PC-3 (cell line): ENCODE measurements at regions not wholly inside any gene's neighbourhood (a gene's known extent, or its start where the extent isn't known, plus 50 kb on each side); places are given as distances from the start of the nearest gene placed in this dataset.

Experiments
- ATAC-seq: fragments of 200-7000 bp; cut with Tn5 transposase; 2 replicates; pipeline ENCODE4 v1.9.1; 2020; ENCODE audit warnings: mild to moderate bottlenecking, moderate library complexity
- BruUV-seq: library from RNA; stranded (reverse); fragments of 400-500 nt; replicated peaks from 2 replicates; lab custom pipeline; 2021; lab: Mats Ljungman, UMichigan
- CTCF ChIA-PET: fragments of 300-600 bp; sonication (Branson Sonifier 250); formaldehyde crosslinking; loops from one replicate; lab custom pipeline; 2022; ENCODE audit warnings: antibody characterized with exemption; lab: Charles Lee
- POLR2A ChIA-PET: fragments of 300-600 bp; sonication (Branson Sonifier 250); formaldehyde crosslinking; loops from one replicate; lab custom pipeline; 2022; ENCODE audit warnings: antibody characterized with exemption; ENCODE audit not compliant: unreplicated experiment; lab: Charles Lee
- DNase-seq: peaks from one replicate; pipeline ENCODE4 v3.0.0-alpha.2; 2015
- H2AFZ ChIP-seq: fragments of 300-600 bp; sonication (generic); 2 replicates; pipeline ENCODE4 v1.6.0; 2016; ENCODE audit warnings: antibody characterized with exemption, low read length
- H3F3A ChIP-seq: fragments of 300-600 bp; sonication (generic); one replicate; pipeline ENCODE4 v1.6.0; 2017; ENCODE audit warnings: antibody characterized with exemption, low read length, control low read depth, mild to moderate bottlenecking; ENCODE audit not compliant: unreplicated experiment
- H3K27ac ChIP-seq: fragments of 300-600 bp; sonication (generic); 2 replicates; pipeline ENCODE4 v1.5.1; 2016; ENCODE audit warnings: mild to moderate bottlenecking, low read length
- H3K27me3 ChIP-seq: fragments of 300-600 bp; sonication (generic); 2 replicates; pipeline ENCODE4 v1.6.1; 2016; ENCODE audit warnings: low read length, mixed read lengths
- H3K36me3 ChIP-seq: fragments of 300-600 bp; sonication (generic); 2 replicates; pipeline ENCODE4 v1.6.1; 2016; ENCODE audit warnings: low read depth, mixed run types, low read length, mixed read lengths
- H3K4me1 ChIP-seq: fragments of 300-600 bp; sonication (generic); 2 replicates; pipeline ENCODE4 v1.5.1; 2016; ENCODE audit warnings: low read length; ENCODE audit not compliant: insufficient read depth
- H3K4me2 ChIP-seq: fragments of 300-600 bp; sonication (generic); 2 replicates; pipeline ENCODE4 v1.6.0; 2016; ENCODE audit warnings: low read length
- H3K4me3 ChIP-seq: fragments of 300-600 bp; sonication (generic); 2 replicates; pipeline ENCODE4 v1.5.1; 2016; ENCODE audit warnings: mild to moderate bottlenecking, low read length, mixed read lengths
- H3K79me2 ChIP-seq: fragments of 300-600 bp; sonication (generic); 2 replicates; pipeline ENCODE4 v1.6.1; 2017; ENCODE audit warnings: low read length, mixed read lengths
- H3K9ac ChIP-seq: fragments of 300-600 bp; sonication (generic); 2 replicates; pipeline ENCODE4 v1.6.0; 2016; ENCODE audit warnings: mild to moderate bottlenecking, low read length
- H3K9me2 ChIP-seq: fragments of 300-600 bp; sonication (generic); replicated peaks from 2 replicates; pipeline ENCODE4 v1.6.1; 2016; ENCODE audit warnings: mixed run types, low read length, mixed read lengths
- H3K9me3 ChIP-seq: fragments of 300-600 bp; sonication (generic); 2 replicates; pipeline ENCODE4 v1.6.1; 2016; ENCODE audit warnings: low read length, mixed read lengths
- H4K20me1 ChIP-seq: fragments of 300-600 bp; sonication (generic); 2 replicates; pipeline ENCODE4 v1.6.1; 2016; ENCODE audit warnings: low read length, mixed read lengths
- EZH2 ChIP-seq: fragments of 300-600 bp; sonication (generic); IDR thresholded peaks from one replicate; pipeline ENCODE4 v1.6.1; 2017; ENCODE audit warnings: antibody characterized with exemption, mild to moderate bottlenecking, low read length; ENCODE audit not compliant: unreplicated experiment
- EZH2phosphoT487 ChIP-seq: fragments of 300-600 bp; sonication (generic); IDR thresholded peaks from 2 replicates; pipeline ENCODE4 v1.6.1; 2018; ENCODE audit warnings: mild to moderate bottlenecking, antibody characterized with exemption, low read length, borderline replicate concordance
- intact Hi-C: fragments of 100-400 bp; cut with micrococcal nuclease; formaldehyde crosslinking; loops from 2 replicates; pipeline ENCODE4 v1.9.0; 2023
- TF ChIP-seq, protein P1 (sequence below): fragments of 300-600 bp; sonication (generic); conservative IDR thresholded peaks from 2 replicates; pipeline ENCODE4 v1.5.1; 2017; ENCODE audit warnings: antibody characterized with exemption, low read depth, mild to moderate bottlenecking, low read length

DNA sequence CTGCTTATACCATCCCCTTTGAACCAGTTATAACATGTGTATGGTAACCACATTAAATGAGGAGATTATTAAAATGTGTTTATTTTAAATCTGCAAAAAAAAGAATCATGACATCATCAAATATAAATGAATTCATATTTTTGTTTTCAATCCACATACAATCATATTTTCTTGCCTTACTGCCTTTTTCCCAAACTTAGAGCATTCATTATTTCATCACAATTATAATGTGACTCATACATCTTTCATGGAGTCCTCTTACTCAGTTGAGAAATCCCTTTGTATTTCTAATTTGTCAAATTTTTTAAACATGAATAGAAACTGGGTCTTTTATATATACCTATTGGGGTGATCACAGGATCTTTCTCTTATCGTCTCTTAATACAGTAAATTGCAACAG lies 909.6 kb downstream of the DSC3 start:
- peaks cover 10% of the 10 kb centered on the region for H3K4me1 ChIP-seq
- no peak overlapping the region for H3K27ac ChIP-seq
- ChIA-PET CTCF (no interaction called here), POLR2A (no interaction called here)
- DNase-seq (peak; percentile 48), ATAC-seq (no peak)
- H2AFZ ChIP-seq: no peak overlapping the region
- H3K9me3 ChIP-seq: no peaks in the 10 kb centered on the region
- H3K79me2 ChIP-seq: no peaks in the 10 kb centered on the region
- no peaks in the 10 kb centered on the region for H3K9me2 ChIP-seq
- no peak overlapping the region for H3K4me3 ChIP-seq
- no peaks in the 10 kb centered on the region for H4K20me1 ChIP-seq
- no peaks in the 10 kb centered on the region for H3K36me3 ChIP-seq
- H3K9ac ChIP-seq: no peak overlapping the region
- intact Hi-C loops: no loop called here
- no peaks in the 10 kb centered on the region for H3K27me3 ChIP-seq
- no TSS peak for BruUV-seq
- no peaks in the 10 kb centered on the region for H3F3A ChIP-seq
- TF ChIP-seq EZH2 (no peak), EZH2phosphoT487 (no peak)
- TF ChIP-seq, protein P1, sequence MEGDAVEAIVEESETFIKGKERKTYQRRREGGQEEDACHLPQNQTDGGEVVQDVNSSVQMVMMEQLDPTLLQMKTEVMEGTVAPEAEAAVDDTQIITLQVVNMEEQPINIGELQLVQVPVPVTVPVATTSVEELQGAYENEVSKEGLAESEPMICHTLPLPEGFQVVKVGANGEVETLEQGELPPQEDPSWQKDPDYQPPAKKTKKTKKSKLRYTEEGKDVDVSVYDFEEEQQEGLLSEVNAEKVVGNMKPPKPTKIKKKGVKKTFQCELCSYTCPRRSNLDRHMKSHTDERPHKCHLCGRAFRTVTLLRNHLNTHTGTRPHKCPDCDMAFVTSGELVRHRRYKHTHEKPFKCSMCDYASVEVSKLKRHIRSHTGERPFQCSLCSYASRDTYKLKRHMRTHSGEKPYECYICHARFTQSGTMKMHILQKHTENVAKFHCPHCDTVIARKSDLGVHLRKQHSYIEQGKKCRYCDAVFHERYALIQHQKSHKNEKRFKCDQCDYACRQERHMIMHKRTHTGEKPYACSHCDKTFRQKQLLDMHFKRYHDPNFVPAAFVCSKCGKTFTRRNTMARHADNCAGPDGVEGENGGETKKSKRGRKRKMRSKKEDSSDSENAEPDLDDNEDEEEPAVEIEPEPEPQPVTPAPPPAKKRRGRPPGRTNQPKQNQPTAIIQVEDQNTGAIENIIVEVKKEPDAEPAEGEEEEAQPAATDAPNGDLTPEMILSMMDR: no peak
- no peak overlapping the region for H3K4me2 ChIP-seq

DNA sequence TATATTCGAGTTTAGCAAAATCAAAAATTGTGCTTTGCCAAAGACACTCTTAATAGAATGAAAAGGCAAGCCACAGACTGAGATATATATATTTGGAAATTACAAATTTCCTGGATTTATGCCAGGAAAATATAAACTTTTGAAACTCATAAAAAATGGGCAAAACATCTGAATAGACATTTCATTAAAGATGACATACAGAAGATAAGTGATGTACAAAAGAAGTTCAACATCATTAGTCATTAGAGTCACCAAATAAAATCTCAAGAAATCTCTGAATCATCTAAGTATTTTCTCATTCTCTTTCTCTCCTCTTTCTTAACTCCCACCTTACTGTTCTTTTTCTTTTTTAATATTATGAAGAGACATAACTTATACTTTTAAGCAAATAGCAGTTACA lies 921.1 kb downstream of the DSC3 start:
- POLR2A ChIA-PET: no interaction called here

DNA sequence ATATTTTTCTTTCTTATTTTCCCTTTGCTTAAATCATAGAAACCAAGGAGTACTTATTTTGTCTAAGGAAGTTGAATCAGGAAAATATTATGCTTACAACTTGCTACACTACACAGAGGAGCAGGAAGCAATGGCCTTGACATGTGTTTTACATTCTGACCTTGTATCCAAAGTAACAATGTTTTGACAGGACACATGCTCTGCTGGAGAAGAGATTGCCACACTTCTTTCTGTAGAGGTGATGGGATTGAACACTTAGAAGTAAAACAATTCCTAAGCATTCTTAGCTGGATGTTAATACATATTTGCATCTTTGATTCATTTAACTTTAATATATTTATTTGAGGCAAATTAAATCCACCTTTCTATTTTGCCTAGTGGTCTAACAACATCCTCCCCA lies 929.1 kb downstream of the DSC3 start:
- POLR2A ChIA-PET: no interaction called here
- no peak for ATAC-seq

More for the DNA sequence above, 921.1 kb downstream of the DSC3 start:
- Histone ChIP-seq H3K27ac (peak overlapping the region; percentile 59), H3K4me1 (peaks cover 24% of the 10 kb centered on the region), H3F3A (no peaks in the 10 kb centered on the region), H3K36me3 (no peaks in the 10 kb centered on the region), H3K9ac (no peak overlapping the region), H4K20me1 (no peaks in the 10 kb centered on the region), H3K27me3 (no peaks in the 10 kb centered on the region), H3K9me3 (no peaks in the 10 kb centered on the region), H3K4me3 (no peak overlapping the region), H3K4me2 (peak overlapping the region; percentile 36), H3K79me2 (no peaks in the 10 kb centered on the region), H3K9me2 (no peaks in the 10 kb centered on the region), H2AFZ (no peak overlapping the region)
- ATAC-seq: peak; percentile 83
- TF ChIP-seq, protein P1: no peak
- TF ChIP-seq EZH2phosphoT487 (no peak), EZH2 (no peak)
- CTCF ChIA-PET: no interaction called here
- intact Hi-C loops: no loop called here
- DNase-seq: peak; percentile 77
- no TSS peak for BruUV-seq

More for the DNA sequence above, 929.1 kb downstream of the DSC3 start:
- Histone ChIP-seq H3F3A (no peaks in the 10 kb centered on the region), H3K27me3 (no peaks in the 10 kb centered on the region), H3K4me3 (no peak overlapping the region), H3K9me2 (no peaks in the 10 kb centered on the region), H3K4me1 (no peaks in the 10 kb centered on the region), H4K20me1 (no peaks in the 10 kb centered on the region), H3K9me3 (no peaks in the 10 kb centered on the region), H3K9ac (no peak overlapping the region), H3K36me3 (no peaks in the 10 kb centered on the region), H3K27ac (no peak overlapping the region), H3K4me2 (no peak overlapping the region), H3K79me2 (no peaks in the 10 kb centered on the region), H2AFZ (no peak overlapping the region)
- intact Hi-C loops: no loop called here
- CTCF ChIA-PET: no interaction called here
- no TSS peak for BruUV-seq
- DNase-seq: no peak
- TF ChIP-seq EZH2phosphoT487 (no peak), EZH2 (no peak)
- TF ChIP-seq, protein P1: no peak
